OCI-LY7 (cell line): ENCODE measurements at regions not wholly inside any gene's neighbourhood (a gene's known extent, or its start where the extent isn't known, plus 50 kb on each side); places are given as distances from the start of the nearest gene placed in this dataset.

Experiments used
- BruUV-seq: library from RNA; stranded (reverse); fragments of 400-500 nt; replicated peaks from 2 replicates; lab custom pipeline; 2021; lab: Mats Ljungman, UMichigan
- CTCF ChIA-PET: fragments of 300-600 bp; sonication (Branson Sonifier 250); formaldehyde crosslinking; loops from one replicate; lab custom pipeline; 2022; ENCODE audit warnings: antibody characterized with exemption; ENCODE audit not compliant: unreplicated experiment; lab: Charles Lee
- POLR2A ChIA-PET: fragments of 300-600 bp; sonication (Branson Sonifier 250); formaldehyde crosslinking; loops from one replicate; lab custom pipeline; 2022; ENCODE audit warnings: antibody characterized with exemption; lab: Charles Lee
- DNase-seq: peaks from one replicate; pipeline ENCODE4 v3.0.0-alpha.2; 2015; ENCODE audit warnings: low spot score
- H2AFZ ChIP-seq: fragments of 200-600 bp; sonication (generic), shearing (Covaris generic); 2 replicates; pipeline ENCODE4 v1.6.1; 2014; ENCODE audit warnings: mild to moderate bottlenecking, antibody characterized with exemption, low read length, moderate library complexity
- H3K27ac ChIP-seq: fragments of 200-600 bp; sonication (generic); 2 replicates; pipeline ENCODE4 v1.5.1; 2014; ENCODE audit warnings: mixed run types, low read depth, mild to moderate bottlenecking, moderate library complexity, low read length, inconsistent platforms; ENCODE audit not compliant: poor library complexity, severe bottlenecking
- H3K36me3 ChIP-seq: fragments of 200-600 bp; sonication (generic); 2 replicates; pipeline ENCODE4 v1.6.1; 2014; ENCODE audit warnings: mild to moderate bottlenecking, antibody characterized with exemption, low read length, moderate library complexity, mixed read lengths; ENCODE audit not compliant: insufficient read depth
- H3K4me1 ChIP-seq: fragments of 200-600 bp; sonication (generic); 2 replicates; pipeline ENCODE4 v1.5.1; 2014; ENCODE audit warnings: mild to moderate bottlenecking, low read length; ENCODE audit not compliant: insufficient read depth, poor library complexity, severe bottlenecking
- H3K4me2 ChIP-seq: fragments of 200-600 bp; sonication (generic); 2 replicates; pipeline ENCODE4 v1.6.1; 2014; ENCODE audit warnings: mild to moderate bottlenecking, low read length
- H3K4me3 ChIP-seq: fragments of 200-600 bp; sonication (generic); 2 replicates; pipeline ENCODE4 v1.5.1; 2014; ENCODE audit warnings: mild to moderate bottlenecking, low read depth, low read length; ENCODE audit not compliant: poor library complexity, severe bottlenecking
- H3K79me2 ChIP-seq: fragments of 200-600 bp; sonication (generic); 2 replicates; pipeline ENCODE4 v1.6.1; 2016; ENCODE audit warnings: low read depth, mild to moderate bottlenecking, low read length, moderate library complexity, mixed read lengths; ENCODE audit not compliant: insufficient read depth
- H3K9me2 ChIP-seq: fragments of 200-600 bp; sonication (generic); 2 replicates; pipeline ENCODE4 v1.6.1; 2016; ENCODE audit warnings: mild to moderate bottlenecking, low read length, mixed read lengths; ENCODE audit not compliant: insufficient read depth
- H3K9me3 ChIP-seq: fragments of 200-600 bp; sonication (generic); 2 replicates; pipeline ENCODE4 v1.6.1; 2014; ENCODE audit warnings: mild to moderate bottlenecking, mixed run types, low read length, mixed read lengths
- H4K20me1 ChIP-seq: fragments of 200-600 bp; sonication (generic); 2 replicates; pipeline ENCODE4 v1.6.1; 2014; ENCODE audit warnings: mild to moderate bottlenecking, antibody characterized with exemption, low read length, moderate library complexity, mixed read lengths; ENCODE audit not compliant: insufficient read depth
- EZH2phosphoT487 ChIP-seq: fragments of 200-600 bp; sonication (generic); IDR thresholded peaks from 2 replicates; pipeline ENCODE4 v1.6.1; 2018; ENCODE audit warnings: low read depth, borderline replicate concordance, mild to moderate bottlenecking, mixed run types, antibody characterized with exemption, low read length, moderate library complexity, mixed read lengths
- intact Hi-C: fragments of 100-400 bp; cut with micrococcal nuclease; formaldehyde crosslinking; loops from one replicate; pipeline ENCODE4 v1.10.0; 2022; ENCODE audit not compliant: unreplicated experiment
- TF ChIP-seq, protein P1 (sequence below): fragments of 200-600 bp; sonication (generic); conservative IDR thresholded peaks from 2 replicates; pipeline ENCODE4 v1.5.1; 2014; ENCODE audit warnings: mild to moderate bottlenecking, antibody characterized with exemption, low read length, moderate library complexity, mixed read lengths

GRCh38 chr14:95463171-95463901 is 53.1 kb downstream of the SYNE3 start:
- ChIA-PET POLR2A (interaction anchor here (0.6 to 9.2 kb wide), 15 partner anchors 9 to 77 kb away, joined by 3 to 74 read pairs (median 5); no protein-coding TSS in a partner anchor), CTCF (interaction anchor here (1.3 to 3.3 kb wide), 4 partner anchors 9 to 21 kb away, joined by 5 to 15 read pairs (median 6); no protein-coding TSS in a partner anchor)
- intact Hi-C loops, result loop anchor here (2.0 to 10.0 kb wide), 3 partner anchors 33 to 201 kb away; partner anchors contain the start of gene SYNE3
- Histone ChIP-seq H3K79me2 (no peaks in the 10 kb centered on the region), H3K27ac (peak overlapping the region; percentile 98), H3K4me1 (peaks cover 49% of the 10 kb centered on the region), H3K4me2 (peak overlapping the region; percentile 58), H2AFZ (no peak overlapping the region; the same call in 1 of the 2 replicates), H3K9me3 (no peaks in the 10 kb centered on the region), H4K20me1 (no peaks in the 10 kb centered on the region), H3K36me3 (no peaks in the 10 kb centered on the region), H3K9me2 (no peaks in the 10 kb centered on the region), H3K4me3 (peak overlapping the region; percentile 30)
- TF ChIP-seq, protein P1, sequence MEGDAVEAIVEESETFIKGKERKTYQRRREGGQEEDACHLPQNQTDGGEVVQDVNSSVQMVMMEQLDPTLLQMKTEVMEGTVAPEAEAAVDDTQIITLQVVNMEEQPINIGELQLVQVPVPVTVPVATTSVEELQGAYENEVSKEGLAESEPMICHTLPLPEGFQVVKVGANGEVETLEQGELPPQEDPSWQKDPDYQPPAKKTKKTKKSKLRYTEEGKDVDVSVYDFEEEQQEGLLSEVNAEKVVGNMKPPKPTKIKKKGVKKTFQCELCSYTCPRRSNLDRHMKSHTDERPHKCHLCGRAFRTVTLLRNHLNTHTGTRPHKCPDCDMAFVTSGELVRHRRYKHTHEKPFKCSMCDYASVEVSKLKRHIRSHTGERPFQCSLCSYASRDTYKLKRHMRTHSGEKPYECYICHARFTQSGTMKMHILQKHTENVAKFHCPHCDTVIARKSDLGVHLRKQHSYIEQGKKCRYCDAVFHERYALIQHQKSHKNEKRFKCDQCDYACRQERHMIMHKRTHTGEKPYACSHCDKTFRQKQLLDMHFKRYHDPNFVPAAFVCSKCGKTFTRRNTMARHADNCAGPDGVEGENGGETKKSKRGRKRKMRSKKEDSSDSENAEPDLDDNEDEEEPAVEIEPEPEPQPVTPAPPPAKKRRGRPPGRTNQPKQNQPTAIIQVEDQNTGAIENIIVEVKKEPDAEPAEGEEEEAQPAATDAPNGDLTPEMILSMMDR, result no peak
- no peak for TF ChIP-seq EZH2phosphoT487
- no TSS peak for BruUV-seq
- DNase-seq, result peak; percentile 86

- intact Hi-C loops, result loop anchor here (2.0 to 10.0 kb wide), 3 partner anchors 34 to 202 kb away; partner anchors contain the start of gene SYNE3
- Histone ChIP-seq H3K4me3 (no peak overlapping the region), H4K20me1 (no peaks in the 10 kb centered on the region), H3K4me1 (peaks cover 49% of the 10 kb centered on the region), H2AFZ (no peak overlapping the region), H3K36me3 (no peaks in the 10 kb centered on the region), H3K27ac (peak overlapping the region; percentile 98), H3K4me2 (peak overlapping the region; percentile 58), H3K9me2 (no peaks in the 10 kb centered on the region), H3K79me2 (no peaks in the 10 kb centered on the region), H3K9me3 (no peaks in the 10 kb centered on the region)
- DNase-seq, result peak; percentile 76
- POLR2A ChIA-PET, result interaction anchor here (0.6 to 9.2 kb wide), 9 partner anchors 9 to 58 kb away, joined by 3 to 74 read pairs (median 4); no protein-coding TSS in a partner anchor
- no TSS peak for BruUV-seq
- CTCF ChIA-PET, result interaction anchor here (0.5 to 3.3 kb wide), 5 partner anchors 10 to 906 kb away, joined by 3 to 15 read pairs (median 4); no protein-coding TSS in a partner anchor
- TF ChIP-seq, protein P1, result no peak
- TF ChIP-seq EZH2phosphoT487, result no peak
These were observed 54.0 kb downstream of the SYNE3 start for GRCh38 chr14:95462491-95462890.
